HCT116 (cell line): ENCODE measurements at regions not wholly inside any gene's neighbourhood (a gene's known extent, or its start where the extent isn't known, plus 50 kb on each side); places are given as distances from the start of the nearest gene placed in this dataset.

Experiments
- ATAC-seq: fragments of 200-7000 bp; cut with Tn5 transposase; 2 replicates; pipeline ENCODE4 v1.9.1; 2020; ENCODE audit warnings: mild to moderate bottlenecking, moderate library complexity
- BruUV-seq: library from RNA; stranded (reverse); fragments of 400-500 nt; replicated peaks from 2 replicates; lab custom pipeline; 2021; lab: Mats Ljungman, UMichigan
- CTCF ChIA-PET: fragments of 300-600 bp; sonication (Branson Sonifier 250); formaldehyde crosslinking; loops from one replicate; lab custom pipeline; 2021; ENCODE audit warnings: antibody characterized with exemption; lab: Charles Lee
- POLR2A ChIA-PET: fragments of 300-600, 350-600 bp; sonication (Branson Sonifier 250); formaldehyde crosslinking; loops from one replicate; lab custom pipeline; 2021; ENCODE audit warnings: antibody characterized with exemption; lab: Charles Lee
- RAD21 ChIA-PET, 2 experiments: fragments of 300-600 bp; sonication (Branson Sonifier 250); formaldehyde crosslinking; loops; one replicate each; lab custom pipeline; 2023; ENCODE audit warnings: low total read pairs in 2 of 2; ENCODE audit not compliant: uncharacterized antibody in 2 of 2, unreplicated experiment in 2 of 2, low non-redundant PET in 1 of 2; lab: Charles Lee
- DNase-seq: peaks from one replicate; pipeline ENCODE4 v3.0.0-alpha.2; 2010; ENCODE audit warnings: low read depth, low spot score
- H2AFZ ChIP-seq: fragments of 200-600 bp; shearing (Covaris generic), sonication (generic); 2 replicates; pipeline ENCODE4 v1.6.1; 2017; ENCODE audit warnings: low read depth, mixed run types, mixed read lengths, antibody characterized with exemption, low read length; ENCODE audit not compliant: poor library complexity, severe bottlenecking
- H3K27ac ChIP-seq: 2 replicates; pipeline ENCODE4 v1.5.1; 2012; ENCODE audit warnings: low read depth, low read length
- H3K27me3 ChIP-seq: fragments of 200-600 bp; sonication (generic); 2 replicates; pipeline ENCODE4 v1.6.1; 2016; ENCODE audit warnings: mixed run types, low read length, mixed read lengths; ENCODE audit not compliant: insufficient read depth
- H3K36me3 ChIP-seq, 2 experiments: fragments of 200-500 bp in 1 of 2; fragments of 200-600 bp in 1 of 2; sonication (Bioruptor generic) in 1 of 2; sonication (generic) in 1 of 2; 2 replicates each; pipeline versions ENCODE4 v1.5.1 to v1.6.1; 2014 to 2016; ENCODE audit warnings: low read length in 2 of 2, inconsistent platforms in 1 of 2, mixed read lengths in 1 of 2, mixed run types in 1 of 2; ENCODE audit not compliant: insufficient read depth in 2 of 2, control insufficient read depth in 1 of 2
- H3K4me1 ChIP-seq, 2 experiments: fragments of 200-600 bp in 1 of 2; sonication (generic) in 1 of 2; 2 replicates each; pipeline versions ENCODE4 v1.5.1 to v1.6.1; 2012 to 2017; ENCODE audit warnings: low read length in 2 of 2, inconsistent platforms in 1 of 2, mild to moderate bottlenecking in 1 of 2, mixed read lengths in 1 of 2, mixed run types in 1 of 2, moderate library complexity in 1 of 2; ENCODE audit not compliant: insufficient read depth in 2 of 2, control insufficient read depth in 1 of 2
- H3K4me2 ChIP-seq: fragments of 200-600 bp; sonication (generic); 2 replicates; pipeline ENCODE4 v1.6.1; 2017; ENCODE audit warnings: mixed run types, low read length, mixed read lengths
- H3K4me3 ChIP-seq, 2 experiments: fragments of 200-600 bp in 1 of 2; sonication (generic) in 1 of 2; replicated peaks in 1 of 2; 2 replicates each; pipeline ENCODE4 v1.5.1; 2011 to 2016; ENCODE audit warnings: low read length in 2 of 2, control low read depth in 1 of 2, low read depth in 1 of 2, mild to moderate bottlenecking in 1 of 2, mixed read lengths in 1 of 2, mixed run types in 1 of 2
- H3K79me2 ChIP-seq: fragments of 200-600 bp; sonication (generic); 2 replicates; pipeline ENCODE4 v1.6.1; 2017; ENCODE audit warnings: mild to moderate bottlenecking, mixed run types, low read length, moderate library complexity, mixed read lengths; ENCODE audit not compliant: insufficient read depth
- H3K9ac ChIP-seq: fragments of 200-600 bp; sonication (generic); 2 replicates; pipeline ENCODE4 v1.6.1; 2016; ENCODE audit warnings: low read length, mixed read lengths
- H3K9me2 ChIP-seq: fragments of 200-600 bp; sonication (generic), shearing (Covaris generic); 2 replicates; pipeline ENCODE4 v1.6.1; 2017; ENCODE audit warnings: mixed run types, mild to moderate bottlenecking, moderate library complexity; ENCODE audit not compliant: insufficient read depth
- H3K9me3 ChIP-seq, 2 experiments: fragments of 200-500 bp in 1 of 2; fragments of 200-600 bp in 1 of 2; sonication (Bioruptor generic) in 1 of 2; sonication (generic) in 1 of 2; 2 replicates each; pipeline ENCODE4 v1.6.1; 2014 to 2017; ENCODE audit warnings: low read length in 2 of 2, mixed read lengths in 2 of 2, inconsistent platforms in 1 of 2, low read depth in 1 of 2, mild to moderate bottlenecking in 1 of 2, mixed run types in 1 of 2, moderate library complexity in 1 of 2; ENCODE audit not compliant: control insufficient read depth in 1 of 2, insufficient read depth in 1 of 2
- H4K20me1 ChIP-seq: fragments of 200-600 bp; sonication (generic), shearing (Covaris generic); 2 replicates; pipeline ENCODE4 v1.6.1; 2017; ENCODE audit warnings: mixed run types, mild to moderate bottlenecking, moderate library complexity; ENCODE audit not compliant: insufficient read depth
- CEBPB ChIP-seq: IDR thresholded peaks from 2 replicates; pipeline ENCODE4 v1.6.1; 2012; ENCODE audit warnings: low read depth
- EGR1 ChIP-seq: IDR thresholded peaks from 2 replicates; pipeline ENCODE4 v1.6.1; 2012; ENCODE audit warnings: low read depth
- EZH2 ChIP-seq: fragments of 200-600 bp; sonication (generic); IDR thresholded peaks from 2 replicates; pipeline ENCODE4 v1.6.1; 2017; ENCODE audit warnings: antibody characterized with exemption, mixed run types
- EZH2phosphoT487 ChIP-seq: fragments of 200-600 bp; IDR thresholded peaks from 2 replicates; pipeline ENCODE4 v1.6.1; 2018; ENCODE audit warnings: antibody characterized with exemption, borderline replicate concordance
- FOSL1 ChIP-seq: IDR thresholded peaks from 2 replicates; pipeline ENCODE4 v1.6.1; 2012; ENCODE audit warnings: low read depth
- JUND ChIP-seq: IDR thresholded peaks from 2 replicates; pipeline ENCODE4 v1.6.1; 2012
- POLR2A ChIP-seq: IDR thresholded peaks from 2 replicates; pipeline ENCODE4 v1.7.0; 2011; ENCODE audit warnings: borderline replicate concordance; ENCODE audit not compliant: insufficient read depth, insufficient read length; ENCODE audit errors: extremely low read depth
- RAD21 ChIP-seq: IDR thresholded peaks from 2 replicates; pipeline ENCODE4 v1.6.1; 2012; ENCODE audit warnings: low read depth, mild to moderate bottlenecking
- SP1 ChIP-seq: IDR thresholded peaks from 2 replicates; pipeline ENCODE4 v1.6.1; 2012; ENCODE audit warnings: low read depth
- TCF7L2 ChIP-seq: IDR thresholded peaks from 2 replicates; pipeline ENCODE4 v1.7.0; 2011; ENCODE audit warnings: borderline replicate concordance, inconsistent platforms; ENCODE audit not compliant: insufficient read depth, insufficient read length; ENCODE audit errors: extremely low read depth
- YY1 ChIP-seq: IDR thresholded peaks from 2 replicates; pipeline ENCODE4 v1.6.1; 2011; ENCODE audit warnings: low read length, low read depth, moderate library complexity, mild to moderate bottlenecking; ENCODE audit not compliant: insufficient replicate concordance; ENCODE audit errors: extremely low read depth
- ZFX ChIP-seq: fragments of 450-650 bp; IDR thresholded peaks from 2 replicates; pipeline ENCODE4 v1.6.1; 2017
- ZNF274 ChIP-seq: fragments of 200-500 bp; sonication (Bioruptor generic); IDR thresholded peaks from 2 replicates; pipeline ENCODE4 v1.6.1; 2014; ENCODE audit warnings: mild to moderate bottlenecking, low read depth, low read length, inconsistent platforms
- intact Hi-C: fragments of 100-400 bp; cut with micrococcal nuclease; formaldehyde crosslinking; loops from 2 replicates; pipeline ENCODE4 v1.10.0; 2022
- TF ChIP-seq, protein P1 (sequence below): IDR thresholded peaks from 2 replicates; pipeline ENCODE4 v1.6.1; 2011; ENCODE audit warnings: mild to moderate bottlenecking, low read length, moderate library complexity; ENCODE audit not compliant: insufficient replicate concordance; ENCODE audit errors: extremely low read depth
- TF ChIP-seq, protein P2 (sequence below): IDR thresholded peaks from 2 replicates; pipeline ENCODE4 v1.6.1; 2012
- TF ChIP-seq, protein P3 (sequence below), 3 experiments: fragments of 200-600 bp in 1 of 3; sonication (generic) in 1 of 3; IDR thresholded peaks in 2 of 3; conservative IDR thresholded peaks in 1 of 3; 2 replicates each; pipeline ENCODE4 v1.5.1; 2012 to 2017; ENCODE audit warnings: low read depth in 2 of 3, low read length in 2 of 3, antibody characterized with exemption in 1 of 3, borderline replicate concordance in 1 of 3, control low read depth in 1 of 3, mild to moderate bottlenecking in 1 of 3, mixed read lengths in 1 of 3, mixed run types in 1 of 3, moderate library complexity in 1 of 3; ENCODE audit not compliant: insufficient read depth in 1 of 3
- TF ChIP-seq, protein P4 (sequence below): IDR thresholded peaks from 2 replicates; pipeline ENCODE4 v1.6.1; 2012
- TF ChIP-seq, protein P5 (sequence below): IDR thresholded peaks from 2 replicates; pipeline ENCODE4 v1.6.1; 2012; ENCODE audit warnings: low read depth

DNA sequence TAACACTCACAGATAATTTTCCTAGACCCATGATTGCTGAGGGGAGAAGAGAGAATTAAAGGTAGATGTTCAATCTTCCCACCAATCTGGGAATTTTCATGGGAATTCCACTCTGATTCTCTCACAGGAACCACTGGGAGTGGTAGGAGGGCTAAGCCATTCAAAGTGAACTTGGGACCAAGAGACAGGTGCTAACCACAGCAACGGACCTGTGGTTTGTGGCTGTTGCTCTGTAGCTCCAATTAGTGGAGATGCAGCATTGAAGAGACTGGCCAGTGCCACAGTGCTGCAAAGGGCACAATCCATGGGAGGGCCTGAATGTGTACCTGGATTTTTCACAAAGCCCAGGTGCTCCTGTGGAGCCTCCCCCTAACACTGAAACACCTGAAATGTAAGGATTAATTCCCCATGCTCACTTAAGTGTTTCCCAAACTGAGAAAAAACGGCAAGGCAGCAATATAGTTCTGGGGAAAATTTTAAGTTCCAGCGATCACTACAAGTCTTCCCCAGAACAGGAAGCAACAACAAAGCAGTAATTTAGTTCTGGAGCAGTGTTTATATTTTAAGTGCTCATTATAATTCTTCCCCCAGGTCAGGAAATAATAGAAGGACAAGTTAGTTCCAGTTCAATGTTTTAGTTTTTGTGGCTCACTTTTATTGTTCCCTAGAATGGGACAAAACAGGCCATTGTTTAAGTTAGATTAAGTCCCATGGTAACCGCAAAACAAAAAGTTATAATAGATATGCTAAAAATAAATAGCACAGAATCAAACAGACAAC is 1045.8 kb downstream of the CNTNAP5 start:
- no peaks in the 10 kb centered on the region for H3K27me3 ChIP-seq
- H3K4me1 ChIP-seq: no peaks in the 10 kb centered on the region
- no peaks in the 10 kb centered on the region for H3K9me2 ChIP-seq
- ChIA-PET RAD21 (no interaction called here), CTCF (no interaction called here), POLR2A (no interaction called here)
- H3K79me2 ChIP-seq: no peaks in the 10 kb centered on the region
- H3K36me3 ChIP-seq: no peaks in the 10 kb centered on the region
- no peak overlapping the region for H3K9ac ChIP-seq
- H4K20me1 ChIP-seq: no peaks in the 10 kb centered on the region
- DNase-seq (no peak), ATAC-seq (no peak)
- no TSS peak for BruUV-seq
- TF ChIP-seq JUND (no peak), EZH2phosphoT487 (no peak), ZNF274 (no peak), TCF7L2 (no peak), SP1 (no peak), YY1 (no peak), EGR1 (no peak), POLR2A (no peak), RAD21 (no peak), ZFX (no peak), CEBPB (no peak), FOSL1 (no peak), EZH2 (no peak)
- TF ChIP-seq, protein P1, sequence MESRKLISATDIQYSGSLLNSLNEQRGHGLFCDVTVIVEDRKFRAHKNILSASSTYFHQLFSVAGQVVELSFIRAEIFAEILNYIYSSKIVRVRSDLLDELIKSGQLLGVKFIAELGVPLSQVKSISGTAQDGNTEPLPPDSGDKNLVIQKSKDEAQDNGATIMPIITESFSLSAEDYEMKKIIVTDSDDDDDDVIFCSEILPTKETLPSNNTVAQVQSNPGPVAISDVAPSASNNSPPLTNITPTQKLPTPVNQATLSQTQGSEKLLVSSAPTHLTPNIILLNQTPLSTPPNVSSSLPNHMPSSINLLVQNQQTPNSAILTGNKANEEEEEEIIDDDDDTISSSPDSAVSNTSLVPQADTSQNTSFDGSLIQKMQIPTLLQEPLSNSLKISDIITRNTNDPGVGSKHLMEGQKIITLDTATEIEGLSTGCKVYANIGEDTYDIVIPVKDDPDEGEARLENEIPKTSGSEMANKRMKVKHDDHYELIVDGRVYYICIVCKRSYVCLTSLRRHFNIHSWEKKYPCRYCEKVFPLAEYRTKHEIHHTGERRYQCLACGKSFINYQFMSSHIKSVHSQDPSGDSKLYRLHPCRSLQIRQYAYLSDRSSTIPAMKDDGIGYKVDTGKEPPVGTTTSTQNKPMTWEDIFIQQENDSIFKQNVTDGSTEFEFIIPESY: no peak
- TF ChIP-seq, protein P2, sequence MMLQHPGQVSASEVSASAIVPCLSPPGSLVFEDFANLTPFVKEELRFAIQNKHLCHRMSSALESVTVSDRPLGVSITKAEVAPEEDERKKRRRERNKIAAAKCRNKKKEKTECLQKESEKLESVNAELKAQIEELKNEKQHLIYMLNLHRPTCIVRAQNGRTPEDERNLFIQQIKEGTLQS: no peak
- TF ChIP-seq, protein P3, sequence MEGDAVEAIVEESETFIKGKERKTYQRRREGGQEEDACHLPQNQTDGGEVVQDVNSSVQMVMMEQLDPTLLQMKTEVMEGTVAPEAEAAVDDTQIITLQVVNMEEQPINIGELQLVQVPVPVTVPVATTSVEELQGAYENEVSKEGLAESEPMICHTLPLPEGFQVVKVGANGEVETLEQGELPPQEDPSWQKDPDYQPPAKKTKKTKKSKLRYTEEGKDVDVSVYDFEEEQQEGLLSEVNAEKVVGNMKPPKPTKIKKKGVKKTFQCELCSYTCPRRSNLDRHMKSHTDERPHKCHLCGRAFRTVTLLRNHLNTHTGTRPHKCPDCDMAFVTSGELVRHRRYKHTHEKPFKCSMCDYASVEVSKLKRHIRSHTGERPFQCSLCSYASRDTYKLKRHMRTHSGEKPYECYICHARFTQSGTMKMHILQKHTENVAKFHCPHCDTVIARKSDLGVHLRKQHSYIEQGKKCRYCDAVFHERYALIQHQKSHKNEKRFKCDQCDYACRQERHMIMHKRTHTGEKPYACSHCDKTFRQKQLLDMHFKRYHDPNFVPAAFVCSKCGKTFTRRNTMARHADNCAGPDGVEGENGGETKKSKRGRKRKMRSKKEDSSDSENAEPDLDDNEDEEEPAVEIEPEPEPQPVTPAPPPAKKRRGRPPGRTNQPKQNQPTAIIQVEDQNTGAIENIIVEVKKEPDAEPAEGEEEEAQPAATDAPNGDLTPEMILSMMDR (IDR thresholded peaks at IDR 0.05 in 2 of 3, conservative IDR thresholded peaks at IDR 0.05 in 1 of 3; ENCODE audit: borderline replicate concordance in 1 of 3, insufficient read depth in 1 of 3, low read depth in 2 of 3, low read length in 2 of 3): no peak
- TF ChIP-seq, protein P4, sequence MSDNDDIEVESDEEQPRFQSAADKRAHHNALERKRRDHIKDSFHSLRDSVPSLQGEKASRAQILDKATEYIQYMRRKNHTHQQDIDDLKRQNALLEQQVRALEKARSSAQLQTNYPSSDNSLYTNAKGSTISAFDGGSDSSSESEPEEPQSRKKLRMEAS: no peak
- TF ChIP-seq, protein P5, sequence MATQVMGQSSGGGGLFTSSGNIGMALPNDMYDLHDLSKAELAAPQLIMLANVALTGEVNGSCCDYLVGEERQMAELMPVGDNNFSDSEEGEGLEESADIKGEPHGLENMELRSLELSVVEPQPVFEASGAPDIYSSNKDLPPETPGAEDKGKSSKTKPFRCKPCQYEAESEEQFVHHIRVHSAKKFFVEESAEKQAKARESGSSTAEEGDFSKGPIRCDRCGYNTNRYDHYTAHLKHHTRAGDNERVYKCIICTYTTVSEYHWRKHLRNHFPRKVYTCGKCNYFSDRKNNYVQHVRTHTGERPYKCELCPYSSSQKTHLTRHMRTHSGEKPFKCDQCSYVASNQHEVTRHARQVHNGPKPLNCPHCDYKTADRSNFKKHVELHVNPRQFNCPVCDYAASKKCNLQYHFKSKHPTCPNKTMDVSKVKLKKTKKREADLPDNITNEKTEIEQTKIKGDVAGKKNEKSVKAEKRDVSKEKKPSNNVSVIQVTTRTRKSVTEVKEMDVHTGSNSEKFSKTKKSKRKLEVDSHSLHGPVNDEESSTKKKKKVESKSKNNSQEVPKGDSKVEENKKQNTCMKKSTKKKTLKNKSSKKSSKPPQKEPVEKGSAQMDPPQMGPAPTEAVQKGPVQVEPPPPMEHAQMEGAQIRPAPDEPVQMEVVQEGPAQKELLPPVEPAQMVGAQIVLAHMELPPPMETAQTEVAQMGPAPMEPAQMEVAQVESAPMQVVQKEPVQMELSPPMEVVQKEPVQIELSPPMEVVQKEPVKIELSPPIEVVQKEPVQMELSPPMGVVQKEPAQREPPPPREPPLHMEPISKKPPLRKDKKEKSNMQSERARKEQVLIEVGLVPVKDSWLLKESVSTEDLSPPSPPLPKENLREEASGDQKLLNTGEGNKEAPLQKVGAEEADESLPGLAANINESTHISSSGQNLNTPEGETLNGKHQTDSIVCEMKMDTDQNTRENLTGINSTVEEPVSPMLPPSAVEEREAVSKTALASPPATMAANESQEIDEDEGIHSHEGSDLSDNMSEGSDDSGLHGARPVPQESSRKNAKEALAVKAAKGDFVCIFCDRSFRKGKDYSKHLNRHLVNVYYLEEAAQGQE: no peak
- H3K9me3 ChIP-seq: peaks cover 5 to 12% of the 10 kb centered on the region in 2 experiments; a peak in 2 of 4 replicates
- H3K27ac ChIP-seq: no peak overlapping the region
- intact Hi-C loops: no loop called here
- H3K4me2 ChIP-seq: no peak overlapping the region
- no peak overlapping the region for H2AFZ ChIP-seq
- H3K4me3 ChIP-seq: no peak overlapping the region
